Spleen (tissue), 11 donors: ENCODE measurements at regions not wholly inside any gene's neighbourhood (a gene's known extent, or its start where the extent isn't known, plus 50 kb on each side); places are given as distances from the start of the nearest gene placed in this dataset.
"Not testable (repeated sequence)": the region's sequence is repeated elsewhere in the genome, so short reads cannot be mapped to it uniquely, and the experiment has no call there.

ENCODE experiments used
- DNase-seq: peaks from one replicate; pipeline ENCODE4 v3.0.0-alpha.2; 2020
- H3K27ac ChIP-seq, 8 donors: fragments of 200-600 bp; sonication (generic) in 7 of 8; 1 replicate in 4 of 8; 2 replicates in 4 of 8; pipeline versions ENCODE4 v1.5.0 to v1.8.0; 2016 to 2021; ENCODE audit warnings: inconsistent platforms in 4 of 8, mild to moderate bottlenecking in 4 of 8, moderate library complexity in 1 of 8
- H3K27me3 ChIP-seq, 7 donors: fragments of 200-600 bp; sonication (generic) in 6 of 7; replicated peaks in 1 of 7; 1 replicate in 4 of 7; 2 replicates in 3 of 7; pipeline versions ENCODE4 v1.5.0 to v1.8.0; 2016 to 2021; ENCODE audit warnings: inconsistent platforms in 3 of 7, mild to moderate bottlenecking in 1 of 7
- H3K36me3 ChIP-seq, 6 donors: fragments of 200-600 bp; sonication (generic) in 5 of 6; 1 replicate in 4 of 6; 2 replicates in 2 of 6; pipeline versions ENCODE4 v1.5.0 to v1.8.0; 2016 to 2021; ENCODE audit warnings: inconsistent platforms in 2 of 6
- H3K4me1 ChIP-seq, 6 donors: fragments of 200-600 bp; sonication (generic) in 5 of 6; 1 replicate in 3 of 6; 2 replicates in 3 of 6; pipeline versions ENCODE4 v1.5.0 to v1.8.0; 2016 to 2021; ENCODE audit warnings: inconsistent platforms in 3 of 6
- H3K4me3 ChIP-seq, 8 donors: fragments of 200-600 bp; sonication (generic) in 7 of 8; 1 replicate in 4 of 8; 2 replicates in 4 of 8; pipeline versions ENCODE4 v1.5.0 to v1.8.0; 2016 to 2021; ENCODE audit warnings: inconsistent platforms in 4 of 8, mild to moderate bottlenecking in 4 of 8, moderate library complexity in 2 of 8
- H3K9me3 ChIP-seq, 8 donors: fragments of 200-600 bp; sonication (generic) in 7 of 8; 1 replicate in 4 of 8; 2 replicates in 4 of 8; pipeline versions ENCODE4 v1.5.0 to v1.8.0; 2016 to 2021; ENCODE audit warnings: inconsistent platforms in 4 of 8
- POLR2A ChIP-seq, 3 donors: fragments of 450-650 bp; IDR thresholded peaks; one replicate each; pipeline ENCODE4 v1.5.1; 2017; ENCODE audit warnings: antibody characterized with exemption in 3 of 3, mild to moderate bottlenecking in 1 of 3
- POLR2AphosphoS5 ChIP-seq, 3 donors: sonication (generic); formaldehyde crosslinking; IDR thresholded peaks; one replicate each; pipeline ENCODE4 v1.5.1; 2017; ENCODE audit warnings: antibody characterized with exemption in 3 of 3
- WGBS, 5 donors: extraction: QIAGEN DNeasy Blood & Tissue Kit in 3 of 5; methylation state at CpG; one replicate each; pipeline versions ENCODE4 v1.1.5 to v1.1.7; 2013 to 2018; 5-methylcytosine and 5-hydroxymethylcytosine counted together
- intact Hi-C: fragments of 100-400 bp; cut with DNase I; formaldehyde crosslinking; loops from one replicate; pipeline ENCODE4 v1.15.0; 2023; ENCODE audit warnings: low total_unique reads
- TF ChIP-seq, protein P1 (sequence below), 11 experiments: fragments of 200-600 bp in 7 of 11; fragments of 450-650 bp in 4 of 11; sonication (generic) in 4 of 11; IDR thresholded peaks in 8 of 11; conservative IDR thresholded peaks in 3 of 11; 1 replicate in 7 of 11; 2 replicates in 4 of 11; pipeline versions ENCODE4 v1.4.0 to v1.8.0; 2016 to 2021; ENCODE audit warnings: antibody characterized with exemption in 11 of 11, inconsistent platforms in 4 of 11, mild to moderate bottlenecking in 1 of 11
- donor health status: healthy with polysubstance abuse.
- donor health status: DM: no; HTN: no; CAD: no; lungs with moderate emphysema.
- donor health status: DM: no; HTN: no; CAD: no.
- donor health status: Bipolar disorder and iron deficiency.
- donor health status: healthy.
- donor health status: DM: no; HTN: no; CAD: no.
- donor health status: DM: yes; HTN: yes; CAD: no.

GRCh38 chrX:76509775-76510174 is 82.3 kb downstream of the MAGEE1 start:
- TF ChIP-seq POLR2A (IDR thresholded peaks at IDR 0.05), result no peak
- no peak for TF ChIP-seq POLR2AphosphoS5 (IDR thresholded peaks at IDR 0.05)
- TF ChIP-seq, protein P1, sequence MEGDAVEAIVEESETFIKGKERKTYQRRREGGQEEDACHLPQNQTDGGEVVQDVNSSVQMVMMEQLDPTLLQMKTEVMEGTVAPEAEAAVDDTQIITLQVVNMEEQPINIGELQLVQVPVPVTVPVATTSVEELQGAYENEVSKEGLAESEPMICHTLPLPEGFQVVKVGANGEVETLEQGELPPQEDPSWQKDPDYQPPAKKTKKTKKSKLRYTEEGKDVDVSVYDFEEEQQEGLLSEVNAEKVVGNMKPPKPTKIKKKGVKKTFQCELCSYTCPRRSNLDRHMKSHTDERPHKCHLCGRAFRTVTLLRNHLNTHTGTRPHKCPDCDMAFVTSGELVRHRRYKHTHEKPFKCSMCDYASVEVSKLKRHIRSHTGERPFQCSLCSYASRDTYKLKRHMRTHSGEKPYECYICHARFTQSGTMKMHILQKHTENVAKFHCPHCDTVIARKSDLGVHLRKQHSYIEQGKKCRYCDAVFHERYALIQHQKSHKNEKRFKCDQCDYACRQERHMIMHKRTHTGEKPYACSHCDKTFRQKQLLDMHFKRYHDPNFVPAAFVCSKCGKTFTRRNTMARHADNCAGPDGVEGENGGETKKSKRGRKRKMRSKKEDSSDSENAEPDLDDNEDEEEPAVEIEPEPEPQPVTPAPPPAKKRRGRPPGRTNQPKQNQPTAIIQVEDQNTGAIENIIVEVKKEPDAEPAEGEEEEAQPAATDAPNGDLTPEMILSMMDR (IDR thresholded peaks at IDR 0.05 in 8 of 11, conservative IDR thresholded peaks at IDR 0.05 in 3 of 11), result no peak
- Histone ChIP-seq H3K9me3 (no peaks in the 10 kb centered on the region), H3K36me3 (no peaks in the 10 kb centered on the region), H3K27me3 (no peaks in the 10 kb centered on the region), H3K4me1 (no peaks in the 10 kb centered on the region), H3K4me3 (no peak overlapping the region), H3K27ac (no peak overlapping the region)
- intact Hi-C loops, result no loop called here
- DNase-seq, result no peak

DNA sequence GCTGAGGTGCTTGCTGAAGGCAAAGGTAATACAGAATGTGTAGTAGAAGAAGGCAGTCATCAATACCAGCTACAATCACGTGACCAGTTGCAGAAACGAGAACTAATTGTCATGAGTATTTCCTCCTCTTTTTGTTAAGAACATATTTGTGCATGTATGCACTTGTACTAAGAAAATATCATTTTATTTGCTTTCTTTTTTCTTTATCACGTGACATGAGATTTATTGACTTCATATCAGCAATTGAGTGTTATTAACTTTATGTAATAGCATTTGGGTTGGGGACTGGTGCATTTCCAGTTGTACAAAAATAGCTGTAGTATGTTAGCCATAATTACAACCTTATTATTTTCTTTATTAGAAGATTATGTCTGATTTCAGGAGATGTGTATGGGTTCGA is 90.0 kb downstream of the MAGEE1 start:
- H3K4me1 ChIP-seq, result no peaks in the 10 kb centered on the region
- no peak overlapping the region for H3K4me3 ChIP-seq
- no peaks in the 10 kb centered on the region for H3K27me3 ChIP-seq
- TF ChIP-seq, protein P1 (IDR thresholded peaks at IDR 0.05 in 8 of 11, conservative IDR thresholded peaks at IDR 0.05 in 3 of 11), result no peak
- TF ChIP-seq POLR2A (IDR thresholded peaks at IDR 0.05), result no peak
- no peak for TF ChIP-seq POLR2AphosphoS5 (IDR thresholded peaks at IDR 0.05)
- H3K27ac ChIP-seq, result no peak overlapping the region
- peaks cover 0 to 28% (median 15%) of the 10 kb centered on the region in 8 donors for H3K9me3 ChIP-seq
- WGBS, 5 donors, result 42 to 77% (median 69%) methylated on average over 4 of the region's 4 CpGs
- intact Hi-C loops, result no loop called here
- H3K36me3 ChIP-seq, result no peaks in the 10 kb centered on the region
- no peak for DNase-seq

- Histone ChIP-seq H3K27ac (no peak overlapping the region), H3K4me1 (no peaks in the 10 kb centered on the region), H3K27me3 (no peaks in the 10 kb centered on the region), H3K9me3 (peaks cover 0 to 49% (median 16%) of the 10 kb centered on the region in 8 donors), H3K4me3 (no peak overlapping the region), H3K36me3 (no peaks in the 10 kb centered on the region)
- intact Hi-C loops, result no loop called here
- TF ChIP-seq, protein P1 (IDR thresholded peaks at IDR 0.05 in 8 of 11, conservative IDR thresholded peaks at IDR 0.05 in 3 of 11), result no peak
- TF ChIP-seq POLR2AphosphoS5 (IDR thresholded peaks at IDR 0.05) (no peak), POLR2A (IDR thresholded peaks at IDR 0.05) (no peak)
- DNase-seq, result no peak
- 82 to 95% (median 90%) methylated on average over 15 to 23 of the region's 23 CpGs for WGBS, 5 donors
Observed at GRCh38 chrX:76520273-76521054, 93.0 kb downstream of the MAGEE1 start.

DNA sequence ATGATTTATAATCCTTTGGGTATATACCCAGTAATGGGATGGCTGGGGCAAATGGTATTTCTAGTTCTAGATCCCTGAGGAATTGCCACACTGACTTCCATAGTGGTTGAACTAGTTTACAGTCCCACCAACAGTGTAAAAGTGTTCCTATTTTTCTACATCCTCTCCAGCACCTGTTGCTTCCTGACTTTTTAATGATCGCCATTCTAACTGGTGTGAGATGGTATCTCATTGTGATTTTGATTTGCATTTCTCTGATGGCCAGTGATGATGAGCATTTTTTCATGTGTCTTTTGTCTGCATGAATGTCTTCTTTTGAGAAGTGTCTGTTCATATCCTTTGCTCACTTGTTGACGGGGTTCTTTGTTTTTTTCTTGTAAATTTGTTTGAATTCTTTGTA is 108.2 kb downstream of the MAGEE1 start:
- H3K9me3 ChIP-seq, result peaks cover 0 to 25% (median 7%) of the 10 kb centered on the region in 8 donors
- H3K27me3 ChIP-seq, intact Hi-C loops, H3K27ac ChIP-seq, H3K4me3 ChIP-seq, H3K36me3 ChIP-seq, DNase-seq, H3K4me1 ChIP-seq: not testable (repeated sequence)
- 79 to 94% (median 84%) methylated on average over 1 to 2 of the region's 2 CpGs for WGBS, 5 donors
